Sigmoid colon (tissue), 4 donors: ENCODE measurements at regions not wholly inside any gene's neighbourhood (a gene's known extent, or its start where the extent isn't known, plus 50 kb on each side); places are given as distances from the start of the nearest gene placed in this dataset.

ENCODE experiments used
- EP300 ChIP-seq, 4 donors: sonication (generic); formaldehyde crosslinking; IDR thresholded peaks; one replicate each; pipeline ENCODE4 v1.6.1; 2017; ENCODE audit warnings: antibody characterized with exemption in 4 of 4
- POLR2A ChIP-seq, 2 donors: fragments of 450-650 bp; IDR thresholded peaks; one replicate each; pipeline ENCODE4 v1.6.1; 2016; ENCODE audit warnings: antibody characterized with exemption in 2 of 2, mild to moderate bottlenecking in 2 of 2, moderate library complexity in 2 of 2
- POLR2AphosphoS5 ChIP-seq, 4 donors: sonication (generic); formaldehyde crosslinking; IDR thresholded peaks; one replicate each; pipeline ENCODE4 v1.6.1; 2017; ENCODE audit warnings: antibody characterized with exemption in 4 of 4
- TF ChIP-seq, protein P1 (sequence below), 4 experiments: fragments of 450-650 bp in 3 of 4; fragments of 200-600 bp in 1 of 4; IDR thresholded peaks; one replicate each; pipeline ENCODE4 v1.5.1; 2016 to 2019; ENCODE audit warnings: antibody characterized with exemption in 4 of 4, mild to moderate bottlenecking in 3 of 4, moderate library complexity in 2 of 4

- TF ChIP-seq, protein P1, sequence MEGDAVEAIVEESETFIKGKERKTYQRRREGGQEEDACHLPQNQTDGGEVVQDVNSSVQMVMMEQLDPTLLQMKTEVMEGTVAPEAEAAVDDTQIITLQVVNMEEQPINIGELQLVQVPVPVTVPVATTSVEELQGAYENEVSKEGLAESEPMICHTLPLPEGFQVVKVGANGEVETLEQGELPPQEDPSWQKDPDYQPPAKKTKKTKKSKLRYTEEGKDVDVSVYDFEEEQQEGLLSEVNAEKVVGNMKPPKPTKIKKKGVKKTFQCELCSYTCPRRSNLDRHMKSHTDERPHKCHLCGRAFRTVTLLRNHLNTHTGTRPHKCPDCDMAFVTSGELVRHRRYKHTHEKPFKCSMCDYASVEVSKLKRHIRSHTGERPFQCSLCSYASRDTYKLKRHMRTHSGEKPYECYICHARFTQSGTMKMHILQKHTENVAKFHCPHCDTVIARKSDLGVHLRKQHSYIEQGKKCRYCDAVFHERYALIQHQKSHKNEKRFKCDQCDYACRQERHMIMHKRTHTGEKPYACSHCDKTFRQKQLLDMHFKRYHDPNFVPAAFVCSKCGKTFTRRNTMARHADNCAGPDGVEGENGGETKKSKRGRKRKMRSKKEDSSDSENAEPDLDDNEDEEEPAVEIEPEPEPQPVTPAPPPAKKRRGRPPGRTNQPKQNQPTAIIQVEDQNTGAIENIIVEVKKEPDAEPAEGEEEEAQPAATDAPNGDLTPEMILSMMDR (IDR thresholded peaks at IDR 0.05), result no peak
- TF ChIP-seq POLR2A (IDR thresholded peaks at IDR 0.05), result no peak
- TF ChIP-seq EP300 (IDR thresholded peaks at IDR 0.05), result no peak
- TF ChIP-seq POLR2AphosphoS5 (IDR thresholded peaks at IDR 0.05), result no peak
Measured at GRCh38 chrX:843306-843705, 212.7 kb downstream of the SHOX start.
